ENCODE measurements at regions not wholly inside any gene's neighbourhood (a gene's known extent, or its start where the extent isn't known, plus 50 kb on each side); places are given as distances from the start of the nearest gene placed in this dataset.
"Not testable (repeated sequence)": the region's sequence is repeated elsewhere in the genome, so short reads cannot be mapped to it uniquely, and the experiment has no call there.

DNA sequence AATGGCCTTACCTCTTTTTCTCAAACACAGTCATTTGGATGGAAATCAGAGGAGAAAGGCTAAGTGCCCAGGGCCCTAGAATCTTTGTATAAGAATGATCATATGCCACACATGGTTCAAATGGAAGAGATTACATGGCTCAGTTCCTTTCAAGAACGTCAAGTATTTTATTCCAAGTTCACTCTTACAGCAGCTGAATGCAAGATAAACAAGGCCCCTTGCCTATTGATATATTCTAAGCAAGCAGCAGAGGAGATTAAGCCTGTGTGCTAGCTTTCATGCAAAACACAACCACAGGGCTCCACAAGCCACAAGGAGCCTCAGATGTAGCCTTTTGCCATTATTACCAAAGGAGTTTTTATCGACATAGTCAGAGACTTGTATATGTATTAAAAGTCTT is 55.3 kb upstream of the SLCO6A1 start:
- DNase-seq = no peak

DNA sequence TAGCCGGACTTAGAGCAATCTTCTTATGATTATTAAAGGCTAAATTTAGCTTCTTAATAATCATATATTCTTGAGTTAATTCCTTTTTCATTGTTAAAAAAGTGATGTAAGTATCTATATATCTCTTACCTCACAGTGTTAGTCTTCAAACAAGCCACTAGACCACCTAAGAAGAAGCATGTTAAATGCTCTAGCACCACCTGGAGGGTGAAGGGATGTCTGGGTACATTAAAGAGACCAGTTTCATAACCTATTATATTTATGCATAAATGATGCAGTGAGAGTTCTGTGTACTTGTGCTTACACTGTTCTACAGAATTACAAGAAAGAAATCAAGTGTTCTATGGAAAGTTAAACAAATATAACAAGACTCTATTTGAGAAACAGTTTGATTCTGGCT is 55.9 kb upstream of the SLCO6A1 start:
- no peak for DNase-seq

DNA sequence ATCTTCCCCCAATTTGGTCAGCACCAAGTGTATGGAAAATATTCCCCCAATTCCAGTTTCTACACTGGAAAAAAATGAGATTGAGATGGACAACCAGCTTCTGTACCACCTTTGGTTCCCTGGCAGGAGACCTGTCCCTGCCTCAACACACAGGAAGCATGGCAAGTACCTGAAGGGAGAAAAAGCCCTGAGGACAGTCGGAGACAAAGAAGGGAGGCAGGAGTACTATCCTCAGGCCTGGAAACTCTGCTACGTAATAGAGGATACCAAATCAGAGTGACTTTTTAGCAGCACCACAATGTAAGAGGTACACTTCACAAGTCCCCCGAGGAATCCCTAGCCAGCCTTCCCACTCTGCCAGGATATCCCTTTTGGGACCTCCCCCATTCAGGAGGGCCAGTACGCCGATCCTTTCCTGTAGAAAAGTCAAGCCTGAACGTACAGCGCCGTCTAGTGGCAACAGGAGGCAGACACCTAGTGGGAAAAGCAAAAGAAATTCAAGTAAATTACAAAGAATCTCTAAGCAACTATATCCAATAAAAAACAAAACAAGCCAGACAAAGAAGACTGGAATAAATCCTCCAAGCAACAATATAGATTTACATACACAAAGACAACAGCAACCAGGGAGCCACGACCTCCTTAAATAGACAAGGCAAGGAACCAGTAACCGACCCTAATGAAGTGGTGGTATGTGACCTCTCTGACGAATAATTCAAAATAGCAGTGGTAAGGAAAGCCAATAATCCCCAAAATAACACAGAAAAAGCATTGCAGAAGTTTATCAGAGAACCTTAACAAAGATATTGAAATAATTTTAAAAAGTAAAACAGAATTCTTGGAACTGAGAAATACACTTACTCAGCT is 63.3 kb upstream of the SLCO6A1 start:
- DNase-seq = peak; percentile 20 to 60

DNA sequence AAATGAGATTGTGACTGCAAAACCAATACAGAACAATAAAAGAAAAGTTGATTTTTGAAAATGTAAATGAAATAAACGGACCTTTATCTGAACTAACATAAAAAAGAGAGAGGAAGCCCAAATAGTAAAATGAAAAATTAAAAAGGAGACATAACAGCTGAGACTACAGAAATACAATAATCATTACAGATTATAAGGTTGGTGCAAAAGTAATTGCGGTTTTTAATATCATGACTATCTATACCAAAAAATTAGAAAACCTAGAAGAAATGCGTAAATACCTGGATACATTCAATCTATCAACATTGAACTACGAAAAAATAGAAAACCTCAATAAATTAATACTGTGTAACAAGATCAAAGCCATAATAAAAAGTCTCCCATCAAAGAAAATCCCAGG is 71.9 kb upstream of the SLCO6A1 start:
- no peak for DNase-seq

DNA sequence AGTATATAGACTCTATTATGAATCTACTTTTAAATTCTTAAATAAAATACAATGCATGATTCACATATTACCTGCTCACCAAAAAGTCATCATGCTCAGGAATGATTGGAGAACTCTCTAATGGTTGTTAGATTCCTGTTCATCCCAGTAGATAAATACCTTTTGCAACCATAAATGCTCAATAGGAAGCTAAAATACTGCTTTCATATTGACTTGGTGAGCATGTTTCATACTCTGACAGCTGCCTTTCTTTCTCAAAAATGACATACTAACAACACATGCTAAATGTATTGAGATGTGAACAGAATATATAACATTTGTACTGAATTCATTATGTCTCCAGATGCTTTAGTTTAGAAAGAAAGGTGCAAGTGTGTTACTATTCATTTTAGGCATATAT is 79.6 kb upstream of the SLCO6A1 start:
- DNase-seq = no peak

DNA sequence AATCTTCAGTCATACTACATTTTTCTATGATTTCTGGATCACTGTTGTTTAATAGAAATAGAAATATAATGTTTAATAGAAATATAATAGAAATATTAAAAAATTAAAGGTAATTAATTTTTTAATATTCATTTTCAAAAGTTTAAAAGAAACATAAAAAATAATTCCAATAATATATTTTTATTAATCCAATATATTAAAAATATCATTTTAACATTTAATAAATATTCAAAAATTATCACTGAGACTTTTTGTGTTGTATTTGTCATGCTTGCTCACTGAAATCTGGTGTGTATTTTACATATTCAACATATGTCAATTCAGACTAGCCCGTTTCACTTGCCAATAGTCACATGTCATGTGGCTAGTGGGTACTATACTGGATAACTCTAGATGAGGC is 80.6 kb upstream of the SLCO6A1 start:
- DNase-seq = no peak

DNA sequence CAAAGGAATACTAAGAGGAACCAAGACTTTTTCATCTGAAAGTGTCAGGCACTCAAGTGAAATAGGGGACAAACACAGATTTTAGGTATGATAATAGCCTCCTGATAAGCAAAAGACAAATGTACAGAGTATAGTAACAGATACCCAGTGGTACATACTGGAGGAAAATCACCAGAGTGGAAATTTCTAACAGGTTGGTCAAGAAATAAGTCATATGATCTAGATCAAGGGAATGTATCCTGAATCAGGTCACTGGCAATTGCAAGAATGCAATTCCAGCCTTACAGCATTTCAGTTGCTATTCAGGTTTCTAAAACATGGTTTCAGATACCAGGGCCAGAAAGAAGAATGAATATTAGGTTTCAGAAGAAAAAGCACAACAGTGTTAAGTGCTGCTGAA is 82.2 kb upstream of the SLCO6A1 start:
- DNase-seq = no peak

DNA sequence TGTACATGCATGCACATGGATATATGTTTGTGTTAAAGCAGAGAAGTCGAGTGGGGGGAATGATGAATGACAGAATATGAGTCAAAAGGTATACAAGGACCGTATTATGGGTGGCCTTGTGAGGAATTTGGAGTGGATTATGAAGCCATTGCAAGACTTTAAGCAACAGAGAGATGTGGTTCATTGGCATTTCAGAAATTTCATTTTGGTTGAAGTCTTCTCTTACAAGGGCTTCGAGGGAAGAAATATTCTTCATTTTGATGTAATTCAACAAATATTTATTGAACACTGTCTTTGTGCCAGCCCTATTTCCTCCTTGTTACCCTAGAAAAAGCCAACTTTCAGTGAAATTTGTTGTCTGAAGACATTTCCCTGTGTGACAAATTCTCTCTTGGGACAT is 83.9 kb upstream of the SLCO6A1 start:
- DNase-seq = no peak

DNA sequence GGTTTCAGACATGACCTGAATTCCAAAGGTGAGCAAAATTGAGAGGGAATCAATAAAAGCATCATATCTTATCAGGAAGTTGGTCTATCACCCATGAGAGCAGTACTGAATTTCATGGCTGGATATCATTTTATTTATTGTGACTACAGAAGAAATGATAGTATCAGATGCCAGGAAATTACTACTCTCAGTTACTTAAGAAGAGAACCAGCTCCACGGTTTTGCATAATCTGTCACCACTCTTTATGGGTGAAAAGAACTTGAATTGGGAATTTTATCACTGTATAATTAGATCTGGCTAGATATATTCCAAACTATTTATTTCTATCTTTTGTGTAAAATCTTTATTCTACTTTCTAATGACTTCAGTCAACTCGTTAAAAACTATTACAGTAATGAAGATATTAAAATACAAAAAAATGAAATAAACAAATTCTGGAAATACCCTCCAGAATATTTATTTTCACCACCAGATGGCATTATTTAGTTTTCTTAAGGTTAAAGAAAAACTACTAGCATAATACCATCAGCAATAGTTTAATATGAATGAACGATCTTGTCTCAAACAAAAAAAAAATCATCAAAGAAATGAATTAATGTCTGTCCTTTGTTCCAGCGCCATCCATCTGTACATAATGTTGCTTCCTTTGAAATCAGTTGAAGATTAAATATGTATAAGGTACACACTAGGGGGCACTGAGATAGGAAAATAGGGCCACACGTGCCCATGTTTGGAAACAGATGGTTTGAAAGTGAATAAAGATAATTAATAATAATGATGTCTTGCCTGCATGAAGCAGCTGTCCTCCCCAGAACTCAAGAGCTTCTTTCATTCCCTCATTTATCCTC is 84.7 kb upstream of the SLCO6A1 start:
- DNase-seq = peak; percentile 7 to 56

DNA sequence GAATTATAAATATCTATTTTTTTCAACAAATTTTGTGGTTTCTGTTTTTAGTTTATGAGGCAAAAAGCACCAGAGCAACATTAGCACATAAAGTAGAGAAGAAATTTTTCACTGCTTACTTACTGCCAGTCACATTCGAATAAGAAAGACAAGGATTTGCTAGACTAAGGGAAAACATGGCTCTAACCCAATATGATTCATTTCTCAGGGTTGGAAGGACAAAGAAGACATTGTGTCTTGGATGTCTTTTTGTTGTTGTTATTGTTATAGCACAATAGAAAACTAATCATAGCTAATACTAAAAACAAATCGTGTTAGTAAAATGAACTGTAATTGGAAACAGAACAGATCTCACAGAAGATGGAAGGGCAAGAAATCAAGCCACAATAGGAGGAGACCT is 90.9 kb upstream of the SLCO6A1 start:
- DNase-seq = no peak

DNA sequence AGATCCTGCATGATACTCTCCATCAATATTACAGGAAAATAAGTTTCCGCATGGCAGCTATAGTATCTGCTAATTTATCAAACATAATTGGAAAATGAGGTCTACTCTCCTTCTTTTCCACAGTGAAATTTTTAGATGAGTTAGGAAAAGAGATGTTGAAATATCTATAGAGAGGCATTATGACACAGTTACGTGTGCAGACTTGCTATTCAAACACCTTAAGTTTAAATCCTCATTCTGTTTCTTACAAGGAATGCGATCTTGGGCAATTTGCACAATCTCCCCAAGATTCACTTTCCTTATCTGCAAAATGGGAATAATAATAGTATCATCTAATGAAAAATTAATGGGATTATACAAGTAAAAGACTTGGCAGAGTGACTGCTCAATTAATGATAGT is 91.7 kb upstream of the SLCO6A1 start:
- no peak for DNase-seq

DNA sequence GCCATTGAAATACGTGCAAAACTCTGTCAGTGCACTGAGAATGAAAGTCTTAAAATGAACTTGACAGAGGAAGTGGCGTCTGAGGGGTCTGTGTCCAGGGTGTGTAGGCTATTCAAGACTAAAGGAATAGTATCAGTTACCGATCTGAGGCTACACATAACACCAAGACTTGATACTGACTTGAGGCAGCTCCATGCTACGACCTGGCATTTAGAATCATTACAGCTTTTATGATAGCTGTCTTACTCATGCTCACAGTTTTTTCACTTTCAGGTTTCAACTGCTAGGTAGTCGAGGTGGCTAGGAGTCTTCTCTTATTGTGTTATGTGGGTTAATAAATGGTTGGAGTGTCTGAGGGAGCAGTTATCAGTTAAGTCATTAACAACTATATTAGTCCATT is 92.8 kb upstream of the SLCO6A1 start:
- no peak for DNase-seq

DNA sequence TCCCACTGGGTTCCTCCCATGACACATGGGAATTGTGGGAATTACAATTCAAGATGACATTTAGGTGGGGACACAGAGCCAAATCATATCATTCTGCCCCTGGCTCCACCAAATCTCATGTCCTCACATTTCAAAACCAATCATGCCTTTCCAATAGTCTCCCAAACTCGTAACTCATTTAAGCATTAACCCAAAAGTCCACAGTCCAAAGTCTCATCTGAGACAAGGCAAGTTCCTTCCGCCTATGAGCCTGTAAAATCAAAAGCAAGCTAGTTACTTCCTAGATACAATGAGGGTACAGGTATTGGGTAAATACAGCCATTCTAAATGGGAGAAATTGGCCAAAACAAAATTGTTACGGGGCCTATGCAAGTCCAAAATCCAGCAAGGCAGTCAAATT is 93.8 kb upstream of the SLCO6A1 start:
- DNase-seq = not testable (repeated sequence)

DNA sequence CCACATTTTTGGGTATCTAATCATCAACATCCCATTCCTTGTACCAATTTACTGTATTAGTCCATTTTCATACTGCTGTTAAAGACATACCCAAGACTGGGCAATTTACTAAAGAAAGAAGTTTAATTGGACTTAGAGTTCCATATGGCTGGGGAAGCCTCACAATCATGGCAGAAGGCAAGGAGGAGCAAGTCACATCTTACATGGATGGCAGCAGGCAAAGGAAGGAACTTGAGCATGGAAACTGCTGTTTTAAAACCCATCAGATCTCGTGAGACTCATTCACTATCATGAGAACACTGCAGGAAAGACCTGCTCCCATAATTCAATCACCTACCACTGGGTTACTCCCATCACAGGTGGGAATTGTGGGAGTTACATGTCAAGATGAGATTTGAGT is 95.4 kb upstream of the SLCO6A1 start:
- DNase-seq = no peak

DNA sequence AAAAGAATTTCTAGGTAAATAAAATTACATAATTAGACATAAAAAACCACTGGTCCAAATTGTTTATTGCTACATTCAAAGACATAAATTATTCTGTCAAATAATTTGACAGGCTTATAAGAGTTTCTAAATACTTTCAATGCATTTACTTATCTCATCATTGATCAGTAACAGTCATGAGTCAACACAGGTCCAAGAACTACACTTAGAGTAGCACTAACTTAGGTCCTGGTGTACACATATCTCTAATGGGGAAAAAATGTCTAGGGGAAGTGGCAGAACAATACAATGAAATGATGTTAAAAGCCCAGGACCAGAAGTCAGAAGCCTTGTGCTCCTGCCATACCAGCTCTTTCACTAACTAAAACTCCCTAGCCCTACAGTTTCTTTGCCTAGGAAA is 96.5 kb upstream of the SLCO6A1 start:
- DNase-seq = no peak

DNA sequence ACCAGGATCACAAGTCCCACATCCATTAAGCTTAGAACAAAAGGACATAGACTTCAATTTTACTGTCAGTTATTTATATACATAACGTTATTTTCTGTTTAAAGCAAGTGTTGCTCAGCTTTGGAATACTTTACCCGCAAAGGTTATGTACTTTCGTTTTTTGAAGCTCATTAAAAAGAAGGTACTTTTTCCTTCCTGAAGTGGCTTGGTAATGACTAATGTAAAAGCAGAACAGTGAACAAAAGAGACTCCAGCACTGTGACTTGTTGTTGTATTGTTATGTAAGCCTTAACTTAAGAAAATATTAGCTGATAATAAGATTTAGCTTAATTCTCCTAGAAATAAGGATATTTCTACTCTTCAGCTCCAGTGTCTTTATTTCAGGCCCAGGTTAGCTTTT is 97.3 kb upstream of the SLCO6A1 start:
- peak in 1 of 2 donors; percentile 7 for DNase-seq

DNA sequence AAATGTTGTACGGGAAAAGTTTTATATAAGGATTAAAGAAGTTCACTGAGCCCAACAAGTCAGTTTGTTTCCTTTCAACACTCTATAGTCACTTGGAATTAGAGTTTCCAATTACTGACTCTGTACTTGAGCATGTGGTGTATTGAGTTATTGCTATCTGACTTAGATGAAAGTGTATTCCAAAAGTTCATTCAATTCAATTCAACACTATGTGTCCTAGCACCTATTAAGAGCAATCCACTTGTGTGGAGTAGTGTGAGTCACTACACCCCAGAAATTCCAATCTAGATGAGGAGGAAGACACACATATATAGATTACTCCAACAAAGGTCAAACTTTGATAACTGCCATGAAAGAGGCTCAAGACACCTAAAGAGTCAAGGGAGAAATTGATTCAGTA is 98.2 kb upstream of the SLCO6A1 start:
- no peak for DNase-seq

DNA sequence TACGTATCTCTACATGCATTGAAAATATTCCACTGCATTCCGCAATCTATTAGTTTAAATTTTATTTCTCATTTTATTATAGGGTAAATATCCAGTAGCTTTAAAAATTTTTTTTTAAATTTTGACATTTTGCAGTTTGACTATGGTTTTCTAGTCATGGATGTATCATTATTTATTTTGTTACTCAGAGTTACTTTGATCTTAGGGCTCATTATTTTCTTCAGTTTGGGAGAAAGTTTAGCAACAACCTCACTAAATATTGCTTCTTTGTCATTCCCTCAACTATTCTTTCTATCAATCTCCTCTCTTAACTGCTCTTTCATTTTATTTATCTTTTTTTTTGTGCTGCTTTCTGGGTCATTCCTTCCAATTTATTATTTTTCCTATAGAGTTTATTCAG is 100.5 kb upstream of the SLCO6A1 start:
- DNase-seq = no peak

DNA sequence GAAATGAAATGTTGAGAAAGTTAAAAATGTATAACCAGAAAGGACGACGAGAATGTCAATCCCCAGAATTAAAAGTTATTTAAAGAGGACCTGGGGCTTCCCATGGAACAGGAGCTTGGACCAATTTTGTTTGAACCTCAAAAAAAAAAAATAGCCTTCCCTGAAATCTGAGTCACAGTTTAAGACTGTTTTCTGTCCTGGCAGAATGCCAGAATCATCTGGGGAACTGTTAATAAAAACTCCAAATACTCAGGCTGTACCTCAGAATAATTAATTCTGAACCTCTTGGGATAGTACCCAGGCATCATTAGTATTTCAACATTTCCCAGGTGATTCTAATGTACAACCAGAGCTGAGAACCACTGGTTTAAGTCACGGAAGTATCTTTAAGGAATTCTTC is 102.2 kb upstream of the SLCO6A1 start:
- no peak for DNase-seq

DNA sequence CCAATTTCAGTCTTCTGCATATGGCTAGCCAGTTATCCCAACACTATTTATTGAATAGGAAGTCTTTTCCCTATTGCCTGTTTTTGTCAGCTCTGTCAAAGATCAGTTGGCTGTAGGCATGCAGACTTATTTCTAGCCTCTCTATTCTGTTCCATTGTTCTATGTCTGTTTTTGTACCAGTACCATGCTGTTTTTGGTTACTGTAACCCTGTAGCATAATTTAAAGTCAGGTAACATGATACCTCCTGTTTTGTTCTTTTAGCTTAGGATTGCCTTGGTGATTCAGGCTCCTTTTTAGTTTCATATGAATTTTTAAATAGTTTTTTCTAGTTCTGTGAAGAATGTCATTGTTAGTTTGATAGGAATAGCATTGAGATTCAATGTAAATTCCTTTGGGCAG is 104.9 kb upstream of the SLCO6A1 start:
- DNase-seq = no peak

DNA sequence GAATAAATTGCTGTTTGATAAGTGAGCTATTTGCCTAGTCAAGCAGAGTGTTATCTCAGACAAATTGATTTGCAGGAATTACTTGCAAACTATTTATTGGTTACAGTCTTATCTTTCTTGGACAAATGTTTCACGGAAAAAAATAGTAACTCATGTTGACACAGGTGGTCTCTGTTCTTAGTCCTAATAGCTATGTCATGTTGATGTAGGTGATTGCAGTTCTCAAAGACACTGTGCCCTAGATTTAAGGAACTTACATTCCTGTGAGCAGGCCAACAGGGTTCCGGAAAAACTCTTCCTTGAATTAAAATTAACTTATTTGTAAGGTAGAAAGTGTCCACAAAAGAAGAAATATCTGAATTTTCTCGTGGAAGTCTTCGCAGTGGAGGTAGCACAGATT is 109.6 kb upstream of the SLCO6A1 start:
- DNase-seq = no peak

DNA sequence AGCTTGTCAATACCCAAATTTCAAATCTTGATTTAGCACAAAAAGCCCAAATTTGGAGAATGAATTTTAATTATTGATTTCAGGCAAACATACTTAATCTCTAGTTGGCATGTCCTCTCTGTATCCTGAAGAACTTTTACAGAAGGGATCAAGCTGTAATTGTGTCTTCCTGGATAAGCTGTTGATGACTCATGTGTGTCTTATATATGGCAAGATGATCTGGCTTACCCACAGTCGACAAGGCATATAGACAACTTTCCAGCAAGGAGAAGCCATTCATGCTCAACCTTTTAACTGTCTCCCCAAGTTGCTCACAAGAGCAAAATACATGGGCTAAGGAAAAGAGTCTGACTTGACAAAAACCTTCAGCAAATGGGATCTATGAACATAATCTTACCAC is 112.5 kb upstream of the SLCO6A1 start:
- no peak for DNase-seq

DNA sequence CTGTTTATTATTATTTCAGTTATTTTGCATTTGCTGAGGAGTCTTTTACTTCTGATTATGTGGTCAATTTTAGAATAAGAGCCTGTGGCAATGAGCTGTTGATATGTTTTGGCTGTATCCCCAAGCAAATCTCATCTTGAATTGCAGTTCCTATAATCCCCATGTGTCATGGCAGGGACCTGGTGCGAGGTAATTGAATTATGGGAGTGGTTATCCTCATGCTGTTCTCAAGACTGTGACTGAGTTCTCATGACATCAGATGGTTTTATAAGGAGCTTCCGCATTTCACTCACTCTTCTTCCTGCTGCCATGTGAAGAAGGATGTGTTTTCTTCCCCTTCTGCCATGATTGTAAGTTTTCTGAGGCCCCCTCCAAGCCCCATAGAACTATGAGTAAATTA is 114.9 kb upstream of the SLCO6A1 start:
- DNase-seq = no peak

Measured in inflammatory macrophage treated with lipopolysaccharide for 1 hour (primary cell).